ENCODE measurements at regions not wholly inside any gene's neighbourhood (a gene's known extent, or its start where the extent isn't known, plus 50 kb on each side); places are given as distances from the start of the nearest gene placed in this dataset.
"Not testable (repeated sequence)": the region's sequence is repeated elsewhere in the genome, so short reads cannot be mapped to it uniquely, and the experiment has no call there.

DNA sequence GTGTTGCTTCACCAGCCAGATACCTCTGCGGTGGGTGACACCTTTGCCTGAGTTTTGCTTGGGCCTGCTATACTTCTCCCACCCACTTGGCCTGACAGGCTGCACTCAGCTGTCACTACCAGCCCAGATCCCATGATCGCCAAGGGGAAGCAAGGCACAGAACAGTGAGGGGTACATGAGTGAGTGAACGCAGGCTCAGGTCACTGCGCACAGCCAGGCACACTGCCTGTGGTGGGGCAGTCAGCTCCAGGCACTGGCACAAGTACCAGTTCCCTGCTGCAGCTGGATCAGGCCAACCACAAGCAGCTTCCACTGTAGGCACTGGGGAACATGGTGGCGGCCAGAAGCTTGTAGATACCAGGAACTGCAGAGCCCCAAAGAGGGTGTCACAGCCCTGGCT lies 441.9 kb upstream of the GRM3 start:
- DNase-seq (ENCODE audit: low spot score): no peak

DNA sequence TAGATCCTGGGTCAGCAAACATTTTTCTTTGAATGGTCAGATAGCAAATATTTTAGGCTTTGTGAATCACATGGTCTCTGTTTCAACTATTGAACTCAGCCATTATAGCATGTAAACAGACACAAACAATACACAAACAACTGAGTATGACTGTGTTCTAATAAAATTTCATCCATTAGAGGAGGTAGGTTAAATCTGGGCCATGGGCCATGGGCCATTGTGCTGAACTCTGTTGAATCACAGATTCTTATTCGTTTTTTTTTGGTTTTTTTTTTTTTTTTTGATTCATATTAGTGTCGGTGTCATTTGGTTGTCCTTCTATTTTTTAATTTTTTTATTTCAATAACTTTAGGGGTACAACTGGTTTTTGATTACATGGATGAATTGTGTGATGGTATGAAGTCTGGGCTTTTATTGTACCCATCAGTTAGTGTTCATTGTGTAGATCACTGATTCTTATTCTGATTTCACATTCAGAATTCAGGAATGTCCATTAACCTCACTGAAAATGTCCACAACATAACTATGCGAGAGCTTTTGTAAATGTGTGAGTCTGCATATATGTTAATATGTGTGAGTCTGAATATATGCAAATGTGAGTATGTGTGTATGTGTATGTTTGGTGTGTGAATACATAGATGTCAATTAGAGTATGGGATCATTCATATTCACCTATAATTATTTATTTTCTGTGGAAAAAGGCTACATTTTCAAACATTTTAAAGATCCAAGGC lies 443.7 kb upstream of the GRM3 start:
- DNase-seq (ENCODE audit: low spot score): no peak

DNA sequence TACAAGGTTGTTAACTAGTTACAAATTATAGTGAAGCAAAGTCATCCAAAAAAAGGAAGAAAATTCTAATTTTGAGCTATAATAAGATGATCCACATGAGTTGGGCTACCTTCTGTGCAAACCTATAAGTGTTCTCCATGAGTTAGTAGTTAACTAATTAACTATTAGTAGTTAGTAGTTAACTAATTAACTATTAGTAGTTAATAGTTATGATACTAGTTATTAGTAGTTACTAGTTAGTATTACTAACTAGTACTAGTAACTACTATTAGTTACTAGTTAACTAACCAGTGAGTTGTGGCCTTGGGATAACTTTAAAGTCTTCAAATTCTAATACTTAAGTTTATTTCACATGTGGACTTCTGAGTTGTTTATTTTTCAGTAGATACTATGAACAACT lies 453.4 kb upstream of the GRM3 start:
- no peak for DNase-seq (ENCODE audit: low spot score)

DNA sequence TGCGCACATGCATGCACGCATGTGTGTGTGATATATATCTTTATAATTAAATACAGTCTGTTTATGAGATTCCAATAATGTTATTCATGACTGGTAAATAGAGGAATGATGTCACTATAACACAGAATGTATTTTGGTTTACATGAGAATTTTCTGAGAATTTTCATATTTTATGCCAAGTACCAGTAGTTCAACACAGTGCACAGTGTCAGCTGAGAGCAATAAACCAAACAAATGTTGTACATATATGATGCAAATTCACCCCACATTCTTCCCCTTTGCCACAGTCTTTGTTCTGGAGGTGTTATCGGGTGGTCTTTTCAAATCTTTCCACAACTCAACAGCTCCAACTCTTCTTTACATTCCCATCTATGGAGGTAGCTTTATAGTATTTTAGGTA lies 462.2 kb upstream of the GRM3 start:
- DNase-seq (ENCODE audit: low spot score): no peak

DNA sequence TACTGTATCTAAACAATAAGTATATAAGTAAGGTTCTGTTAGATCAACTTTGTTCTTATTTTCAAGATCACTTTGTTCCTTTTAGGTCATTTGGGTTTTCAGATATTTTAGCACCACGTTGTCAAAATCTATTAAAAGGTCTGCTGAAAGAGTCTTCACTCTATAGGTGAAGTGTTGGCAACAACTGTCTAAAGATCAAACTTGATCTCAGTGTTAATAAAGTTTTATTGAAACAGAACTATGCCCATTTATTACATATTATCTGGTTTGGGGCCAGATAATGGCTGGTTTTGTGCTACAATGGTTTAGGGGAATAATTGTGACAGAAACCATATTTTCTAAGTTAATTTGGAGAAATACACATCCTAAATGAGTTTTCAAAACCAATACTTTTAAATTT lies 478.9 kb upstream of the GRM3 start:
- DNase-seq (ENCODE audit: low spot score): no peak

DNA sequence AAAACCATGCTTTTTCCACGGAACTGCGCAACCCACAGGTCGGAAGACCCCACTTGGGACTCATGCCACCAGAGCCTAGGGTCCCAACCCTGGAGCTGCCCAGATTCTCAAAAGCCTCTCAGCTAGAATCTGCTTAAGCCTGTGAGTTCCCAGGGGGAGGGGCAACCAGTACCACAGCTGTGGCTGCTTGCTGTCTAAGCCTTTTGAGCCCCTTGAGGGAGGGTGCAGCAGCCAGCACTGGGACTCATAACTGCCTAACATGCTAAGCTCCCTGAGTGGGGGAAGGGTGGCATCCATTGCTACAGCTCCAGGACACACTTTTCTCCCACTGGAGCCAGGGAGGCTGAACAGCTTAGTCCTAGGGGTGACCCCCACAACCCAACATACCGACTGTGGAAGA lies 485.6 kb upstream of the GRM3 start:
- no peak for DNase-seq (ENCODE audit: low spot score)

DNA sequence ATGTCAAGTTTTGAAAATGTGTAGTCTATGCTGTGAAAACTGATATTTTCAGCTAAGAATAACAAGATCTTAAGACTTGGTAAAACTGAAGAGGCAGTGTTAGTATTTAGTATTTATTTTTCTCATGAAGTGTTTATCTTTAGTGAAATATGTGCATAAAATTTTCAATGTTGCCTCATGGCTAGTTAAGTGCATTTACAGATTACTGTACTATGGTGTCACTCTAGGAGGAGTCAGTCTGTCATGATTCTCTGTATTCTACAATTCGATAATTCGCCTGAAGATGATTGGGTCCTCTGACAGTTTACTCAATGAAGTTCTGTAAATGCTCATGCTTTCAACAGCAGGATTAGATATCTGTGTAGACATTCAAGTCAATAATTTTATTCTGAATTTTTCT lies 488.1 kb upstream of the GRM3 start:
- no peak for DNase-seq (ENCODE audit: low spot score)

DNA sequence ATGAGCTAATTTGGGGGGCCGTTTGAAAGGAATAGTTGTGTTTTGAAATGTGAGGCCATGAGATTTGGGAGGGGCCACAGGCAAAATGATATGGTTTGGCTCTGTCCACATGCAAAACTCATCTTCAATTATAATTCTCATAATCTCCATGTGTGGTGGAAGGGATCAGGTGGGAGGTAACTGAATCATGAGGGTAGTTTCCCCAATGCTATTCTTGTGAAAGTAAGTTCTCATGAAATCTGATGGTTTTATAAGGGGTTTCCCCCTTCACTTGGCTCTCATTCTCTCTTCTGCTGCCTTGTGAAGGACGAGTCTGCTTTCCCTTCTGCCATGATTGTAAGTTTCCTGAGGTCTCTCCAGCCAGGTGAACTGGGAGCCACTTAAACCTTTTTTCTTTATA lies 490.8 kb upstream of the GRM3 start:
- no peak for DNase-seq (ENCODE audit: low spot score)

DNA sequence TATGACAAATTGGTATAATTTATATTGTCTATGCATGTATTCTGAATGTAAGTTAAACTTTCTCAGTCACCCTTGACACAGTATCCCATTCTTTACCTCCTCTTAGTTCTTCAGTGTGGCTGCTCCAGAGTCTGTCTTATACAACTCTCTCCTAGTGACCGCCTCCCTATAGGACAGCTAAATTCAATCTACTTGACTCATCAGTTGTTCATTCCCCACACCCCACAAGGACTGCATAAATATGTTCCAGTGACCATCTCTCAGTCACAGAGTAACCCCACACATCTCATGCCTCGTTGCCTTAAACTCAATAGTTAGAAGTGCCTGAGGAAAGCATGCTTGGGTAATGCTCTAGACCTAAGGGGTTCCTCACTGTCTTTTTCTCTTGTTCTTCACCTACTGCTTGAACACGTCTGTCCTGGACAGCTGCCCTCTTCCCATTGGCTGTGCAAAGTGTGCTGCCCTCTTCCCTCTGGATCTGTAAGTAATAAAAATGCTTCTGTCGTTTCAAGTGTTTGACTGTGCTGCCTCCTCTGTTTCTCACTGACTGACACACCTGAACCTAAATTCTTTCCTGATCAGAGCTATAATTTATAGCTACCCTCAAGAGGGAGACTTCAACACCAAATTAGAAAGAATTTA lies 494.6 kb upstream of the GRM3 start:
- DNase-seq (ENCODE audit: low spot score): no peak

DNA sequence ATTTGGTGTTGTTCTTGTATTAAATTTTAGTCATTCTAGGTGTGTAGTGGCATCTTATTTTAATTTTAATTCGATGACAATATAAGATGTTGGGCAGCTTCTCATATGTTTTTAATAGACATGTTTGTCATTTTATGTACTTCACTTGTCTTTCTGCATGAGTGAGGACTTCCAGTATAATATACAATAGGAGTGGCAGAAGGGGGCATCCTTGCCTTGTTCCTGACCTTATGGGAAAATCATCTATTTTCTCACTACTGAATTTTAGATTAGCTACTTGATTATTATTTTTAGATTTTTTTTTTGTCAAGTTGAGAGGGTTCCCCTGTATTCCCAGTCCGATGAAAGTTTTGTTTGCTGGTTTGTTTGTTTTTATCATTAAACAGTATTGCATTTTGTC lies 495.2 kb upstream of the GRM3 start:
- DNase-seq (ENCODE audit: low spot score): no peak

DNA sequence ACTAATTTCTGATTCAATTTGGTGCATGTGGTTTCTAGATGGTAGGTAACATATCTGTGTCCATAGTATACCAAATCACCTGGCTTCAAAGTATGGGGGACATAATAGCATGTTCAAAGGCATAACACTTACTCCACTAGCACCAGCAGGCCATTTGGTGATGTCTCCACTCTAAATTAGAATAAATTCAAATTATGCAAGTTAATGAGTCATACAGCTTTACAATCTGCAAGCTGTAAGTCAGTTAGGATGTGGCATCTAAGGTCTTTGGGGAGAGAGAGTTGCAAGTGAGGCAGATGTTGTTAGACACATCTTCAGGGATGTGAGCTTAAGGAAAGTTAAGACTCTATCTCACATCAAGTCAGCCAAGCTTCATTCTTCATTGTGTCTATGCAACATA lies 506.4 kb upstream of the GRM3 start:
- DNase-seq (ENCODE audit: low spot score): no peak

DNA sequence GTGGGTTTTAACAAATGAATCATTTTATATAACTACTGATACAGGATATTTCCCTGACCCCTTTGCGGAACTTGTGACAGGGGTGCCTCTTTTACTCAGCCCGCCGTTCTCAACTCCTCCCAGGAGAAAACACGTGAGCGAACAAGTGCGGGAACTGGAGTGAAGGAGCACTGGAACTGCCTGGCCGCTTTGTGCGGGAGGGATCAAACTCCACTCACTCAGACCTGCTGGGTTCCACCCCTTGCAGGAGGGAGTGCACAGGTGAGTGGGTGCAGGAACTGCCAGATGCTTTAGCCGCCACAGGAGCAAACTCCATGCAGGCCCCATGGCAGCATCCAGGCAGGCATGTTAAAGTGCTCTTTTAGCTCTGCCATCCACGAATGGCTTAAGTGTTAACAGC lies 513.4 kb upstream of the GRM3 start:
- no peak for DNase-seq (ENCODE audit: low spot score)

DNA sequence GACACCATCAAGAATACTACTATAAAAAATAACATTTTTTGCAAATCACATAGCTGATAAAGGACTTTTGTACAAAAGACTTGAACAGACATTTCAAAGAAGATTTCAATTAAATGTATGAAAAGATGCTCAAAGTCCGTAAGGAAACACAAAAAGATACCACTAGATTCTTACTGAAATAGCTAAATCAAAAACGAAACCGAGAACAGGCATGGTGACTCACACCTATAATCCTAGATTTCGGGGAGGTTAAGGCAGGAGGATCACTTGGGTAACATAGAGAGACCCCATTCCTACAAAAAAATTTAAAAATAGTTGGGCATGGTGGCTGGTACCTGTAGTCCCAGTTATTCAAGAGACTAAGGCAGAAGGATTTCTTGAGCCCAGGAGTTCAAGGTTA lies 520.2 kb upstream of the GRM3 start:
- DNase-seq (ENCODE audit: low spot score): no peak

DNA sequence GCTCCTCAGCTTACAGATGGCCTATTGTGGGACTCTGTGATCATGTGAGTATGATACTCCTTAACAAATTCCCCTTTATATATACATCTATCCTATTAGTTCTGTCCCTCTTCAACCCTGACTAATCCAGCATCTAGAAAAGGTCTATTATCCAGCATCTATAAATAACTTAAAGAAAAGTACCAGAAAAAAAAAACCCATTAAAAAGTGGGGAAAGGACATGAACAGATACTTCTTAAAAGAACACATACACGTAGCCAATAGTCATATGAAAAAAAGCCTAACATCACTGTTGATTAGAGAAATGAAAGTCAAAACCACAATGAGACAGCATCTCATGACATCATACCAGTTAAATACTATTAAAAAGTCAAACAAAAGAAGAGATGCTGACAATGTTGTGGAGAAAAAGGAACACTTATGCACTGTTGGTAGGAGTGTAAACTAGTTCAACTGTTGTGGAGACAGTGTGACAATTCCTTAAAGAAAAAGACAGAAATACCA lies 549.5 kb upstream of the GRM3 start:
- DNase-seq (ENCODE audit: low spot score): no peak

DNA sequence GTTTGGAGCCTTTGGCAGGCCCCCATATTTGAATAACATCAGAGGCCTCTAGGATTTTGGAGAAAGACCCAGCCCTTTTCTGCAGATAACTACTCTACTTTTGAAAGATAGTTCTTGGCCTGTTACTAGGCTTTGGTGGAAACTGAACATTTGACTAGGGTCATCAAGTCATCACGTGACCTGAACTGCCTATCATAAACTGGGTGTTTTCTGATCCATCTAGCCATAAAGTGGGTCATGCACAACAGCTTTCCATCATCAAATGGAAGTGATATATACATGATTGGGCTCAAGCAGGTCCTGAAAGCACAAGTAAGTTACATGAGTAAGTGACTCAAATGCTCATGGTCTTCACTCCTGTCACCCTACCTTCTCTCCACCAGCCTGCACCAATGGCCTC lies 552.3 kb upstream of the GRM3 start:
- DNase-seq (ENCODE audit: low spot score): no peak

DNA sequence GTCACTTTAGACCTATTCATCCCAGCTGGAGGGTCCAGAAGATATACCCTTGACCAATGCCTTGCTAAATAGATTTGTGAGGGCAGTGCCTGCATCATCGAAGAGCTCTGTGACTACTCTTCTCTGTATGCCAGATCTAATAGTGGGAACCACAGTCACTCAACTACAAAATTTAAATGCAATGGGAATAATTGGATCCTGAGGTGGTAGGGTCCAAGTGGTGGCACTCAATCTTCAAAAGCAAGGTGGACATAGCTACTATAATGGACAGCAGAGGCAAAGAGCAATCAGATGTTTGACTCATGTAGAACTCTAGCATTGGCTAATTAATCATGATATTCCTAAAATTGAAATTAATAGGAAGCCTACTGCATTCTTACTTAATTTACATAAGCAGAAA lies 554.3 kb upstream of the GRM3 start:
- no peak for DNase-seq (ENCODE audit: low spot score)

DNA sequence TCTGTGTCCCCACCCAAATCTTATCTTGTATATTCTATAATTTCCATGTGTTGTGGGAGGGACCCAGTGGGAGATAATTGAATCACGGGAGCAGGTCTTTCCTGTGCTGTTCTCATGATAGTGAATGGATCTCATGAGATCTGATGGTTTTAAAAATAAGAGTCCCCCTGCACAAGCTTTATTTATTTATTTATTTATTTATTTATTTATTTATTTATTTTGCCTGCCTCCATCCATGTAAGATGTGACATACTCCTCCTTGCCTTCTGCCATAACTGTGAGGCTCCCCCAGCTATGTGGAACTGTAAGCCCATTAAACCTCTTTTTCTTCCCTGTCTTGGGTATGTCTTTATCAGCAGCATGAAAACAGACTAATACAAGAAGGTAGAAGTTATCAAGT lies 579.1 kb upstream of the GRM3 start:
- not testable (repeated sequence) for DNase-seq (ENCODE audit: low spot score)

DNA sequence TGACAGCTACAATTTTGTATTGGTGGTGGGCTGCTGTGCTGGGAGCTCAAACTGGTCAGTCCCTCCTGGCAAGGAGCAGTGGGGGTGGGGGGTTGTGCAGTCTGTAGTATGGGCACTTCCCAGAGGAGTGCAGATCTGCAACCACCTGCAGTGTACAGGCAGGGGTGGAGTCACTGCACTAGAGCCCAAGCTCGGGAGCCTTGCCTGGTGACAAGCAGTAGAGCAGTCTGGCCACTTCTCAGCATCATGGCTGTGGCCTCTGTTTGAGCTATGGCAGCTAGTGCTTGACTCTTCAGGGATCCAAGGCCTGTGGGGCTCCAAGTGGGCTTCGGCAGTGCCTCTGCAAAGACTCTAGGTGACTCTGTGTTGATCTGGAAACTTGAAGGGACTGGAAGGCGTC lies 585.1 kb upstream of the GRM3 start:
- DNase-seq (ENCODE audit: low spot score): no peak

DNA sequence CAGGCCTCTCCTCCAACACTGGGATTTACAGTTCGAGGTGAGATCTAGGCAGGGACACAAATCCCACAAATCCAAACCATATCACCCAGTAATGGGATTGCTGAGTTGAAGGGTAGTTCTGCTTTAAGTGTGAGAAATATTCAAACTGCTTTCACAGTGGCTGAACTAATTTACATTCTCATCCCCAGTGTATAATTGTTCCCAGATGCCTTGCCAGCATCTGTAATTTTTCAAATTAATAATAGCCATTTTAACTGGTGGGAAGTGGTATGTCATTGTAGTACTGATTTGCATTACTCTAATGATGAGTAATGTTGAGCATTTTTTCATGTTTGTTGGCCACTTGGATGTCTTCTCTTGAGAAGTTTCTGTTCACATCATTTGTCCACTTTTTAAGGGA lies 592.8 kb upstream of the GRM3 start:
- no peak for DNase-seq (ENCODE audit: low spot score)

DNA sequence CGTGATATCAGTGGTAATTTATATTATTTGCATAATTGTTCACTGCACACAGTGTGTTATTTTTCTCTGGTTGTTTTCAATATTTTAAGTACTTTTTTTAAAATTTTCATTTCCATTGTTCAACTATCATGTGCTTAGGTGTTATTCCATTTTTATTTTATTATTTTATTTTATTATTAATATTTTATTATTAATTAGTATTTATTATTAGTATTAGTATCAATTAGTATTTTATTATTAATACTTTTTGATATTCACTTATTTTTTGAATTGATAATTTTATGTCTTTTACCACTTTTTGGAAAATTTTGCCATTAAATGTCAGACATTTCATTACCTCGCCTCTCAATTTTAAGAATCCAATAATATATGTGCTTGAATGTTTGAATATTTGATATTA lies 593.8 kb upstream of the GRM3 start:
- DNase-seq (ENCODE audit: low spot score): no peak

DNA sequence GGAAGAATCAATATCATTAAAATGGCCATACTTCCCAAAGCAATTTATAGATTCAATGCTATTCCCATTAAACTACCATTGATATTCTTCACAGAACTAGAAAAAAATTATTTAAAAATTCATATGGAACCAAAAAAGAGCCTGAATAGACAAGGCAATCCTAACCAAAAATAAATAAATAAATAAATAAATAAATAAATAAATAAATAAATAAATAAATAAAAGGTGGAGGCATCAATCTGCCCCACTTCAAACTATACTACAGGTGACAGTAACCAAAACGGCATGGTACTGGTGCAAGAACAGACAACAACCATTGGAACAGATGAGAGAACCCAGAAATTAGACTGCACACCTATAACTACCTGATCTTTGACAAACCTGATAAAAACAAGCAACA lies 598.5 kb upstream of the GRM3 start:
- DNase-seq (ENCODE audit: low spot score): not testable (repeated sequence)

DNA sequence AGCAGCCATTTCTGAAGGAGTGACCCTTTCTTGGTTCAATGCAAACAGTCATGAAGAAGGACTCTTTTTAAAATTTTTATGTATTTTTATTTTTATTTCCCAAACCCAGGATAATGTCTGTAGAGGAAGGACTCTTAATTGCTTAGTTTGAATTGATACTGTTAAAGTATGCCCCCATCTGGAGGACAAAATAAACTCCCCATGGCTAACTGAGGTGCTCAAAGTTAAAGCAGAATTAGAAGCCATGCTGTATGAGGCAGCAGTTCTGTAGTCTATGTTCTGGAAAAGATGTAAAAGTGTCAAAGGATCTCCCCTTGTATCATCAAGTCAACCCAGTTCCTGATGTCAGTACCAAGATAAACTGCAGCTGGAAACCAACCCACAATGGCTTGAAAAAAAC lies 617.9 kb upstream of the GRM3 start:
- DNase-seq (ENCODE audit: low spot score): no peak

DNA sequence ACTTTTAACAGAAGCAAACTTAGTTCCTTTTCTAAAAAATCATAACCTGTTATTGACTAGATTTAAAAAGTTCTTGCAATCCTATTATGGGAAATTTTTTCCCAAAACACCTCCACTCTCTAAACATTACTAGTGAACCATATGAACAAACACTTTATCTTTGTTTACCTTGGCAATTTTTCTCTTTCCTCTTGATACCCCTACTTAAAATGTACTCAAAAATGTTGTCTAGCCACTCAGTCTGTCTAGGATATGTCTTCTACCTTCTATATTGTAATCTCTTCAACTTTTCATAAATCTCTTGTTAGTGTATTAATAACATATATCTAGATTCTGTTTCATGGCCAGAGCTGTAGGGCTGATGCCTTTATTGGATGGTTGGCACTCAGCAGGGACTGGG lies 630.0 kb upstream of the GRM3 start:
- DNase-seq (ENCODE audit: low spot score): no peak

DNA sequence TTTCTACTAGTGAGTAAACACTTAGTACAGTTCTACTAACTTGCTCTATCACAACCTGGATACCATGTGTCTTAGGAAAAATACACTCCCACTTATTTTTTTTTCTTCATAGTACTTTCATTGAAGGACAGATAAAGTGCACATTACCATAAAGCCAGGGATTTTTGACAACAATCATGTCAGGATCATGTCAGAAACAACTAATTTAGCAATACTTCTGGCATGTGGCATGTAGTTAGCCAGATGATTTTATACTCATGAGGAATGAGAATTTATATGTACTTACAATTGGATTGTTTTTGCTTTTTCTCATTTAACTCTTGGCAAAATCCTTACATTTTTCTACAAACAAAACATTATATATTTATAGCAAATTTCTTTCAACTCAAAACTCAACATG lies 630.7 kb upstream of the GRM3 start:
- DNase-seq (ENCODE audit: low spot score): no peak

All from AG08396 (cell line).